ENCODE measurements at regions not wholly inside any gene's neighbourhood (a gene's known extent, or its start where the extent isn't known, plus 50 kb on each side); places are given as distances from the start of the nearest gene placed in this dataset.
A peak's percentile ranks its signal among the peaks of the same experiment; 100 is the strongest.
"Not testable (repeated sequence)": the region's sequence is repeated elsewhere in the genome, so short reads cannot be mapped to it uniquely, and the experiment has no call there.

- DNase-seq (ENCODE audit: low spot score) = no peak
Observed at GRCh38 chr13:64782466-64782865, 2447.7 kb downstream of the PCDH9 start.

DNA sequence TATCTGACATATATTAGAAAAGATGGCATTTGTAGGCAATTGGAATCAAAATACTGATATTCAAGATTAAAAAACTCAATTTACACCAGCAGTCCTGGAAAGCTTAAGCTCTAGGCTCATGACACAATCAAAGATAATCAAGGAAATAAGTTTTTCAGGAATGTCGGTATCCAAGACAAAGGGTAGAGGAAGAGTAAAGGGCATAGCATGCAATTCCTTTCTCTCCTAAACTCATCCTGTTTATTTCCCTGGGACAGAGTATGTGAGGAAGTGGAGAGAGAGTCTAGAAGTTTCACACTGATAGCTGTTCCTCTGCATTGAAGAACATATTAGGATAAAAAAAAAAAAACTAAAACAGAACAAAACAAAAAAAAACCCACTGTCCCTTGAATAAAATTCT is 2452.1 kb downstream of the PCDH9 start:
- DNase-seq (ENCODE audit: low spot score) = no peak

GRCh38 chr13:64774915-64775314 is 2455.2 kb downstream of the PCDH9 start:
- DNase-seq (ENCODE audit: low spot score) = no peak

- no peak for DNase-seq (ENCODE audit: low spot score)
Observed at GRCh38 chr13:64770743-64771142, 2459.4 kb downstream of the PCDH9 start.

- DNase-seq (ENCODE audit: low spot score) = peak; percentile 14
Observed at GRCh38 chr13:64767054-64767453, 2463.1 kb downstream of the PCDH9 start.

DNA sequence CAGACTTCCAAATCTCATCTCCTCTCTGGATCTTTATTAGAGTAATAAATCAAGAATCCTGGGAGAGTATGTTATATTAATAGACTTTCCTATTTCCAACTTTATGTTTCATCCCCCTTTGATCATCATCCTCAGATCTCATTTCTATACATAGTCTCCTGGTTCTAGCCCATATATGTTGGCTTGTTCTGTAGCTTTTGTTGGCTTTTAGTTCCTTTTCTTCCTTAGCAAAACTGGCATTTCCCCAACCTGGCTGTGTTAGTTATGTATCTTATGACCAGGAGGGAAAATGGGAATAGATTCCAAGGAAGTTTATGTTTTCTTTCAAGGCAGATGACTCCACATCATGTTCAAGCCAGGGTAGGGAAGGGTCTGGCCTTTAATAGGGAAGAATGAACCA is 2464.5 kb downstream of the PCDH9 start:
- no peak for DNase-seq (ENCODE audit: low spot score)

- DNase-seq (ENCODE audit: low spot score) = no peak
Observed at GRCh38 chr13:64758521-64759244, 2471.5 kb downstream of the PCDH9 start.

DNA sequence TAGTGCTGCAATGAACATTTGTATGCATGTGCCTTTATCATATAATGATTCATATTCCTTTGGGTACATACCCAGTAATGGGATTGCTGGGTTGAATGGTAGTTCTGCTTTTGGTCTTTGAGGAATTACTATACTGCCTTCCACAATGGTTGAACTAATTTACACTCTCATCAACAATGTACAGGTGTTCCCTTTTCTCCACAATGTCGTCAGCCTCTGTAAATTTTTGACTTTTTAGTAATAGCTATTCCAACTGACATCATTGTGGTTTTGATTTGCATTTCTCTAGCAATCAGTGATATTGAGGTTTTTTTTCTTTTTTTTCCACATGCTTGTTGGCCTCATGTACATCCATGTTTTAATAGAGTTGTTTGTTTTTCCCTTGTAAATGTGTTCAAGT is 2473.5 kb downstream of the PCDH9 start:
- no peak for DNase-seq (ENCODE audit: low spot score)

GRCh38 chr13:64755961-64756360 is 2474.2 kb downstream of the PCDH9 start:
- DNase-seq (ENCODE audit: low spot score) = no peak

- DNase-seq (ENCODE audit: low spot score) = no peak
Observed at GRCh38 chr13:64753233-64754000, 2476.7 kb downstream of the PCDH9 start.

DNA sequence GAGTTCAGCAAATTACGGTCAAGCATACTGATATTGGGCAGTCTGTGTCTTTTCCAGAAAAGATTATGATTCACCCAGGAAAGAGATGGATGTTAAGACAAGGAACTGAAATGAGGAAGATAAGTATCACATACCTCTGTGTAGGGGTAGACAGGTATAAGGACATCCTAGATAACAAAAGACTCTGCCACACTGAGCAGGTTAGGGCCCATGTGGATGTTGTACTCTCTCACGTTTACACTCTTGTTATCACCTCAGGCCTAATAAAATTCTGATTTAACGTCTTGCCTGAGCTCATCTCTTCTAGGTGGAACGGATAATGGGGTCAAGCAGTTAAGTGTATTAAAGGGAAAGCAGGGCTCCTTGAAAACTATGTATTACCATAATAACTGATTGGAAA is 2480.8 kb downstream of the PCDH9 start:
- no peak for DNase-seq (ENCODE audit: low spot score)

DNA sequence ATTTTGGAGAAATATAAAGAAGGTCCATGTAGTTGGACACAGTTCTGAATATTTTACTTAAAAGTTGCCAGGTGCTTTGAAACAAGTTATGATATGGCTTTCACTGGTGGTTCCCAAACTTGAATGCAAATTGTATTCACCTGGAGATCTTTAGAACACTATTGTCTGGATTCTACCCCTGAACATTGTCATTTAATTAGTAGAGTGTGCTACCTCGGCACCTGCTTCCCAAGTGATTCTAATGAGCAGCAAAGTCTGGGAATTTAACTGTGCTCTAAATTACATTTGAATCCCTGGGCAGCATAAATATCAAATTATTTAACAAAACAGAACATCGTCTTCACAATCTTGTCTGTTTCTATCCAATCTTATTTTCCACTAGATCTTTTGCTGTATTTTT is 2483.3 kb downstream of the PCDH9 start:
- DNase-seq (ENCODE audit: low spot score) = no peak

DNA sequence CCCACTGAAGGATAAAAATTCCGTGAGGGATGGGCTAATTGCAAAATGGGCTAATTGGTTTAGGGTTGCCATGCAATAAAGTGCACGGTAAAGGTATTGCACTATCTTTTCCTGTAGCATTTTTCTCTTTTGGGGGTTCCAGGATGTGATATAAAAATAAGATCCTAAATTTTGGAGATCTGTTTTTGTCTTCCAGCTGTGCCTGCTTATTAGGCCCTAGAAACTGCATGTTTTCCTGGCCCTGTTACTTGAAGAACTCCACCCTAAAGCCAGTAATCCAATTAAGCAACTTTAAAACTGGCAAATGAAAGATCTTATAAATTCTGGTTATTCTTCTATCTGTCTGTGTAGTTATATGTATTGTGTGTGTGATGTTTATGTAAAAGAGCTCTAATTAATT is 2489.6 kb downstream of the PCDH9 start:
- DNase-seq (ENCODE audit: low spot score) = no peak

GRCh38 chr13:64725492-64725891 is 2504.6 kb downstream of the PCDH9 start:
- no peak for DNase-seq (ENCODE audit: low spot score)

DNA sequence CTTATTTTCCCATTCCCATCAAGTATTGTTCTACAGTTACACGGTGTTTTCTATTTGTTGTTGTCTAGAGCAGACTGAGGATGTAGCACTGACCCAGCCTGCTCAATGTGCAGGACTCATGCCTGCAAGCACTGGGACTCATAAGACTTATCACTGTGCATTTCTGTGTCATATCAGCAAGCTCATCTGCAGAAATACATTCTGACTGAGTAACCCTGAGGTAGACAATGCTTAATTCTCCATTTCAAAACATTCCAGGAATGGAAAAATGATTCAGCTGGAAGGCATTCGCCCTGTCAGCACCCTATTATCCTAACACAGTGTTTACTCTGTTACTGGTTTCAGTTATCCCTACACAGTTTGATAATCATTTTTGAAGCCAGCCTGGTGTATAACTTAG is 2506.4 kb downstream of the PCDH9 start:
- no peak for DNase-seq (ENCODE audit: low spot score)

- DNase-seq (ENCODE audit: low spot score) = no peak
Observed at GRCh38 chr13:64718116-64718515, 2512.0 kb downstream of the PCDH9 start.

DNA sequence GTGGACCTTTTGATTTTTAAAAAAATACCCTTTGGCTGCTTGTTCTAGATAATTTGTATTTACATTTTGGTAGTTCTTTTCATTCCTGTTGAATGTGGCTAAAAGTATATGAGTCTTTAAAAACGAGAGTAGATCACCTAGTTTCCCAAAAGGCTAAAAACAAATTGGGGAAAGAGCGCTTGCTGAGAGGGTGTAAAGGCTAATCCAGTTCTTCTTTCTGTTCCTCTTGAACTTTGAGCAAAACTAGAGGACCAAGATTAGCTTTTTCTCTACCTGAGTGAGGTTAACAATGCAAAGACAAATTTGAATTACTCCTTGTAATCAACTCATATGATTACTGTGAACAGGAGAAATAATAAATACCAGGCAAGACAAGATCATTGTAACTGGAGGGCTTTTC is 2513.2 kb downstream of the PCDH9 start:
- DNase-seq (ENCODE audit: low spot score) = no peak

GRCh38 chr13:64709079-64709478 is 2521.1 kb downstream of the PCDH9 start:
- no peak for DNase-seq (ENCODE audit: low spot score)

GRCh38 chr13:64704121-64704649 is 2526.0 kb downstream of the PCDH9 start:
- no peak for DNase-seq (ENCODE audit: low spot score)

DNA sequence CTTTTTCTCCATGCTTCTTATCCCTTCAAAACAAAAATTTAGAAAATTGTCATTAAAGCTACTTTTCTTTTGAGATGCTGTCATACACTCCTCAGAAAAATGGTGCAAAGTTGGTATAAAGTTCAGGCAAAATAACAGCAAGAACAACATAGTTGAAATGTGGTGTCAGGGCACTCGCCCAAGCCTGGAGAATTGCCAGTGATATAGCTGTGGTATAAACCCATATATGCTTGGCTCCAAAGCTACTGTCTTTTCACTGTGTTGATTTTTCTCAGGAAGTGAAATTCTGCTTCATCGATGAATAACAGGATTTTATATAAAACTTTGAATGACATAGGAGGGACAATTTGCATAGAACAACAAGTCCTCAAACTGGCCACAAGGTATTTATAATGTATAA is 2532.9 kb downstream of the PCDH9 start:
- DNase-seq (ENCODE audit: low spot score) = no peak

GRCh38 chr13:64688893-64689677 is 2541.1 kb downstream of the PCDH9 start:
- DNase-seq (ENCODE audit: low spot score) = no peak

DNA sequence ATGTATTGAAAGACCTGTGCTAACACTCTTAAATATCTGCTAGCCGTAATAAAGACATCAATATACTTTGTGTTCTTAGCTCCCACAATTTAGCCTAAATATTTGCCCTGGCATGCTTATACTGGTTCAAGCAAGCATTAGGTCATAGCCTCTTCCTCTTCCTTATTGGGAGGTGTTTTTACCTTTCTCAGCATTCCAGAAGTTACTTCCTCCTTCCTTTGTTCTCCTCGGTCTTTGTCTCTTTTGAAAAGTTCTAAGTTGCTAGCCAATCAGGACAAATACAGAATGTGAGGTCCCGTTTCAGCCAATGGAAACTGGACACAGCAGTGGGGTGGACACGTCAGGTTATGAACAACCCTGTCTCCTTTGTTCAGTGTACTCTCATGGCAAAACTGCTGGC is 2543.6 kb downstream of the PCDH9 start:
- not testable (repeated sequence) for DNase-seq (ENCODE audit: low spot score)
